Activated CD4-positive, alpha-beta memory T cell treated with anti-CD3 and anti-CD28 coated beads for 36 hours (primary cell): ENCODE measurements at regions not wholly inside any gene's neighbourhood (a gene's known extent, or its start where the extent isn't known, plus 50 kb on each side); places are given as distances from the start of the nearest gene placed in this dataset.
A peak's percentile ranks its signal among the peaks of the same experiment; 100 is the strongest.

ENCODE experiments used
- CTCF ChIA-PET: fragments of 350-600 bp; sonication (Branson Sonifier 250); formaldehyde crosslinking; loops from one replicate; lab custom pipeline; 2021; ENCODE audit warnings: antibody characterized with exemption, inconsistent platforms; lab: Charles Lee
- POLR2A ChIA-PET: fragments of 350-600 bp; sonication (Branson Sonifier 250); formaldehyde crosslinking; loops from one replicate; lab custom pipeline; 2021; ENCODE audit warnings: antibody characterized with exemption; lab: Charles Lee
- DNase-seq: peaks from one replicate; pipeline ENCODE4 v3.0.0-alpha.2; 2020
- H3K27ac Mint-ChIP-seq: one replicate; pipeline ENCODE4 v1.8.0; 2021; ENCODE audit warnings: mixed read lengths
- H3K27me3 Mint-ChIP-seq: one replicate; pipeline ENCODE4 v1.8.0; 2021; ENCODE audit warnings: mixed read lengths
- H3K36me3 Mint-ChIP-seq: one replicate; pipeline ENCODE4 v1.8.0; 2021; ENCODE audit warnings: mixed read lengths
- H3K4me1 Mint-ChIP-seq: one replicate; pipeline ENCODE4 v1.8.0; 2021; ENCODE audit warnings: low read depth, mixed read lengths
- H3K4me3 Mint-ChIP-seq: one replicate; pipeline ENCODE4 v1.8.0; 2021; ENCODE audit warnings: mild to moderate bottlenecking, mixed read lengths
- H3K9me3 Mint-ChIP-seq: one replicate; pipeline ENCODE4 v1.8.0; 2021; ENCODE audit warnings: mixed read lengths
- intact Hi-C: fragments of 100-400 bp; cut with micrococcal nuclease; formaldehyde crosslinking; loops from one replicate; pipeline ENCODE4 v1.15.1; 2023

- no peak overlapping the region for H3K27ac Mint-ChIP-seq
- H3K9me3 Mint-ChIP-seq = peaks cover 9% of the 10 kb centered on the region
- CTCF ChIA-PET = no interaction called here
- H3K27me3 Mint-ChIP-seq = peaks cover 6% of the 10 kb centered on the region
- POLR2A ChIA-PET = no interaction called here
- no peak for DNase-seq
- no peak overlapping the region for H3K4me3 Mint-ChIP-seq
- intact Hi-C loops = no loop called here
- no peaks in the 10 kb centered on the region for H3K36me3 Mint-ChIP-seq
- H3K4me1 Mint-ChIP-seq = no peaks in the 10 kb centered on the region
These were observed 72.7 kb upstream of the SEC61G start for GRCh38 chr7:54831644-54832095.

GRCh38 chr7:54833001-54833467 is 74.0 kb upstream of the SEC61G start:
- CTCF ChIA-PET = no interaction called here
- intact Hi-C loops = no loop called here
- peaks cover 7% of the 10 kb centered on the region for H3K9me3 Mint-ChIP-seq
- POLR2A ChIA-PET = no interaction called here
- no peak overlapping the region for H3K27ac Mint-ChIP-seq
- no peaks in the 10 kb centered on the region for H3K4me1 Mint-ChIP-seq
- H3K4me3 Mint-ChIP-seq = no peak overlapping the region
- peaks cover 6% of the 10 kb centered on the region for H3K27me3 Mint-ChIP-seq
- no peak for DNase-seq
- no peaks in the 10 kb centered on the region for H3K36me3 Mint-ChIP-seq

GRCh38 chr7:54837168-54837567 is 78.2 kb upstream of the SEC61G start:
- Mint-ChIP-seq H3K9me3 (no peaks in the 10 kb centered on the region), H3K27ac (no peak overlapping the region), H3K27me3 (peaks cover 3% of the 10 kb centered on the region), H3K36me3 (no peaks in the 10 kb centered on the region), H3K4me3 (no peak overlapping the region), H3K4me1 (no peaks in the 10 kb centered on the region)
- CTCF ChIA-PET = no interaction called here
- no peak for DNase-seq
- intact Hi-C loops = no loop called here
- POLR2A ChIA-PET = no interaction called here

GRCh38 chr7:54837761-54838160 is 78.8 kb upstream of the SEC61G start:
- Mint-ChIP-seq H3K36me3 (no peaks in the 10 kb centered on the region), H3K9me3 (no peaks in the 10 kb centered on the region), H3K27ac (no peak overlapping the region), H3K4me1 (no peaks in the 10 kb centered on the region), H3K27me3 (peaks cover 3% of the 10 kb centered on the region), H3K4me3 (no peak overlapping the region)
- ChIA-PET CTCF (no interaction called here), POLR2A (no interaction called here)
- intact Hi-C loops = no loop called here
- no peak for DNase-seq

GRCh38 chr7:54838175-54838910 is 79.3 kb upstream of the SEC61G start:
- no peak overlapping the region for H3K4me3 Mint-ChIP-seq
- H3K27ac Mint-ChIP-seq = no peak overlapping the region
- DNase-seq = no peak
- H3K36me3 Mint-ChIP-seq = no peaks in the 10 kb centered on the region
- intact Hi-C loops = no loop called here
- ChIA-PET CTCF (interaction anchor here (1.0 to 1.7 kb wide), 2 partner anchors 22 to 65 kb away, joined by 3 to 4 read pairs; no protein-coding TSS in a partner anchor), POLR2A (no interaction called here)
- H3K9me3 Mint-ChIP-seq = no peaks in the 10 kb centered on the region
- H3K4me1 Mint-ChIP-seq = no peaks in the 10 kb centered on the region
- peaks cover 3% of the 10 kb centered on the region for H3K27me3 Mint-ChIP-seq

GRCh38 chr7:54839575-54840213 is 80.7 kb upstream of the SEC61G start:
- peaks cover 3% of the 10 kb centered on the region for H3K4me1 Mint-ChIP-seq
- ChIA-PET CTCF (interaction anchor here (1.0 to 1.7 kb wide), 2 partner anchors 23 to 66 kb away, joined by 3 to 4 read pairs; no protein-coding TSS in a partner anchor), POLR2A (no interaction called here)
- H3K9me3 Mint-ChIP-seq = no peaks in the 10 kb centered on the region
- no peak overlapping the region for H3K27ac Mint-ChIP-seq
- DNase-seq = peak; percentile 22
- H3K4me3 Mint-ChIP-seq = no peak overlapping the region
- peaks cover 3% of the 10 kb centered on the region for H3K27me3 Mint-ChIP-seq
- intact Hi-C loops = loop anchor here (2.0 kb wide), 2 partner anchors 51 to 67 kb away; no protein-coding TSS in a partner anchor
- no peaks in the 10 kb centered on the region for H3K36me3 Mint-ChIP-seq

- no peak overlapping the region for H3K4me3 Mint-ChIP-seq
- H3K27ac Mint-ChIP-seq = no peak overlapping the region
- DNase-seq = peak; percentile 19
- H3K4me1 Mint-ChIP-seq = peaks cover 3% of the 10 kb centered on the region
- ChIA-PET CTCF (interaction anchor here (0.8 to 1.2 kb wide), 2 partner anchors 412 to 414 kb away, joined by 3 to 4 read pairs; no protein-coding TSS in a partner anchor), POLR2A (no interaction called here)
- H3K36me3 Mint-ChIP-seq = no peaks in the 10 kb centered on the region
- peaks cover 3% of the 10 kb centered on the region for H3K27me3 Mint-ChIP-seq
- intact Hi-C loops = loop anchor here (2.0 kb wide), 2 partner anchors 53 to 69 kb away; no protein-coding TSS in a partner anchor
- H3K9me3 Mint-ChIP-seq = no peaks in the 10 kb centered on the region
These were observed 83.0 kb upstream of the SEC61G start for GRCh38 chr7:54841772-54842697.

- ChIA-PET POLR2A (no interaction called here), CTCF (no interaction called here)
- Mint-ChIP-seq H3K36me3 (no peaks in the 10 kb centered on the region), H3K4me3 (no peak overlapping the region), H3K9me3 (no peaks in the 10 kb centered on the region), H3K27ac (no peak overlapping the region), H3K27me3 (peaks cover 3% of the 10 kb centered on the region), H3K4me1 (peaks cover 3% of the 10 kb centered on the region)
- intact Hi-C loops = no loop called here
- no peak for DNase-seq
These were observed 84.9 kb upstream of the SEC61G start for GRCh38 chr7:54843841-54844355.

- H3K36me3 Mint-ChIP-seq = peaks cover 2% of the 10 kb centered on the region
- ChIA-PET POLR2A (no interaction called here), CTCF (no interaction called here)
- intact Hi-C loops = no loop called here
- no peak overlapping the region for H3K27ac Mint-ChIP-seq
- peaks cover 19% of the 10 kb centered on the region for H3K9me3 Mint-ChIP-seq
- peaks cover 2% of the 10 kb centered on the region for H3K27me3 Mint-ChIP-seq
- no peak overlapping the region for H3K4me3 Mint-ChIP-seq
- DNase-seq = no peak
- H3K4me1 Mint-ChIP-seq = peaks cover 3% of the 10 kb centered on the region
These were observed 87.3 kb upstream of the SEC61G start for GRCh38 chr7:54846273-54846672.

- Mint-ChIP-seq H3K4me3 (no peak overlapping the region), H3K4me1 (peaks cover 3% of the 10 kb centered on the region), H3K9me3 (peaks cover 23% of the 10 kb centered on the region), H3K27me3 (peaks cover 2% of the 10 kb centered on the region), H3K27ac (no peak overlapping the region), H3K36me3 (peaks cover 2% of the 10 kb centered on the region)
- CTCF ChIA-PET = no interaction called here
- POLR2A ChIA-PET = no interaction called here
- intact Hi-C loops = no loop called here
- no peak for DNase-seq
These were observed 88.9 kb upstream of the SEC61G start for GRCh38 chr7:54847921-54848320.

- H3K4me1 Mint-ChIP-seq = no peaks in the 10 kb centered on the region
These were observed 97.8 kb upstream of the SEC61G start for GRCh38 chr7:54856856-54857255.

More at GRCh38 chr7:54856856-54857255, 97.8 kb upstream of the SEC61G start:
- peaks cover 18% of the 10 kb centered on the region for H3K27me3 Mint-ChIP-seq
- no peak for DNase-seq
- H3K4me3 Mint-ChIP-seq = no peak overlapping the region
- H3K27ac Mint-ChIP-seq = no peak overlapping the region
- ChIA-PET CTCF (no interaction called here), POLR2A (no interaction called here)
- H3K36me3 Mint-ChIP-seq = no peaks in the 10 kb centered on the region
- peaks cover 15% of the 10 kb centered on the region for H3K9me3 Mint-ChIP-seq
- intact Hi-C loops = no loop called here
